HEK293T (cell line): ENCODE measurements at regions not wholly inside any gene's neighbourhood (a gene's known extent, or its start where the extent isn't known, plus 50 kb on each side); places are given as distances from the start of the nearest gene placed in this dataset.
A peak's percentile ranks its signal among the peaks of the same experiment; 100 is the strongest.

Experiments used
- CTCF ChIA-PET: fragments of 350-600 bp; formaldehyde crosslinking; extraction: SDS; loops from one replicate; lab custom pipeline; 2021; ENCODE audit warnings: antibody characterized with exemption, inconsistent platforms; lab: Yijun Ruan, JAX
- POLR2A ChIA-PET: fragments of 350-600 bp; formaldehyde crosslinking; extraction: SDS; loops from one replicate; lab custom pipeline; 2020; ENCODE audit warnings: antibody characterized with exemption, inconsistent platforms; lab: Yijun Ruan, JAX
- DNase-seq: peaks from one replicate; pipeline ENCODE4 v3.0.0; 2012; ENCODE audit warnings: mixed read lengths; ENCODE audit errors: extremely low spot score
- ARNT ChIP-seq: fragments of 450-650 bp; IDR thresholded peaks from 2 replicates; pipeline ENCODE4 v1.6.1; 2017; ENCODE audit warnings: mild to moderate bottlenecking
- BHLHE40 ChIP-seq: fragments of 450-650 bp; IDR thresholded peaks from 2 replicates; pipeline ENCODE4 v1.6.1; 2016; ENCODE audit warnings: mild to moderate bottlenecking, moderate library complexity, borderline replicate concordance
- CTBP1 ChIP-seq: fragments of 450-650 bp; IDR thresholded peaks from 2 replicates; pipeline ENCODE4 v1.6.1; 2016; ENCODE audit warnings: borderline replicate concordance
- ELF4 ChIP-seq: fragments of 450-650 bp; IDR thresholded peaks from 2 replicates; pipeline ENCODE4 v1.6.1; 2017; ENCODE audit warnings: antibody characterized with exemption
- FOXA1 ChIP-seq: fragments of 450-650 bp; IDR thresholded peaks from 2 replicates; pipeline ENCODE4 v1.6.1; 2016; ENCODE audit warnings: mild to moderate bottlenecking
- FOXK2 ChIP-seq: fragments of 450-650 bp; IDR thresholded peaks from 2 replicates; pipeline ENCODE4 v1.6.1; 2016; ENCODE audit warnings: mild to moderate bottlenecking
- FOXM1 ChIP-seq: fragments of 450-650 bp; IDR thresholded peaks from 2 replicates; pipeline ENCODE4 v1.6.1; 2017; ENCODE audit warnings: mild to moderate bottlenecking, borderline replicate concordance
- HDGF ChIP-seq: fragments of 450-650 bp; IDR thresholded peaks from 2 replicates; pipeline ENCODE4 v1.6.1; 2017; ENCODE audit warnings: antibody characterized with exemption, borderline replicate concordance
- L3MBTL2 ChIP-seq: fragments of 450-650 bp; conservative IDR thresholded peaks from 2 replicates; pipeline ENCODE4 v1.6.1; 2016; ENCODE audit warnings: mild to moderate bottlenecking
- LEF1 ChIP-seq: fragments of 450-650 bp; IDR thresholded peaks from 2 replicates; pipeline ENCODE4 v1.6.1; 2017; ENCODE audit warnings: mild to moderate bottlenecking, borderline replicate concordance
- NFRKB ChIP-seq: fragments of 450-650 bp; IDR thresholded peaks from 2 replicates; pipeline ENCODE4 v1.6.1; 2016; ENCODE audit warnings: mild to moderate bottlenecking, moderate library complexity
- PKNOX1 ChIP-seq: fragments of 450-650 bp; IDR thresholded peaks from 2 replicates; pipeline ENCODE4 v1.6.1; 2016
- SP1 ChIP-seq: fragments of 450-650 bp; IDR thresholded peaks from 2 replicates; pipeline ENCODE4 v1.6.1; 2017
- SUZ12 ChIP-seq: fragments of 450-650 bp; IDR thresholded peaks from 2 replicates; pipeline ENCODE4 v1.6.1; 2016; ENCODE audit warnings: mild to moderate bottlenecking
- TARDBP ChIP-seq: fragments of 450-650 bp; IDR thresholded peaks from 2 replicates; pipeline ENCODE4 v1.6.1; 2016
- ZNF384 ChIP-seq: fragments of 450-650 bp; IDR thresholded peaks from 2 replicates; pipeline ENCODE4 v1.6.1; 2016

GRCh38 chr9:108671176-108671575 lies 184.6 kb downstream of the ACTL7B start:
- DNase-seq = peak; percentile 42
- no peak for TF ChIP-seq ELF4
- TF ChIP-seq PKNOX1 = no peak
- TF ChIP-seq BHLHE40 = no peak
- TF ChIP-seq CTBP1 = no peak
- no peak for TF ChIP-seq NFRKB
- TF ChIP-seq SP1 = no peak
- TF ChIP-seq HDGF = no peak
- TF ChIP-seq FOXK2 = no peak
- POLR2A ChIA-PET = no interaction called here
- CTCF ChIA-PET = no interaction called here

DNA sequence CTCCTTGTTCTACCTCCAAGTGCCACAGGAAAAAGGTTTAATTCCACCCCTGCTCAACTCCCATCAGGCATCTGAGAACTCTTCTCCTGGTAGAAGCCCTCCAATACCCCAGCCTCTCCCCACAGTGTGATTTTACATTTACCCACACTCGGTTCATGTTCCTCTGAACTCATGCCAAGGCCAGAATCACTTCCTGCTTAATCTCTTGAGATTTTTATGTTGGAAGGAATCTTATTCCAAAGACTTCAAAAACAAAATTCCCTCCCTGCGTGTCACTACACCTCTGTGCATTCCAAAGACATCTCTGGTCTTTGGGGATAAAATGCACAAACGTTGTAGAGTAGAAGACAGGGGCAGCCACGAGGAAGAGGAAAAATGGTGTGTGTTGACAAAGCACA lies 186.8 kb downstream of the ACTL7B start:
- no peak for DNase-seq
- CTCF ChIA-PET = no interaction called here
- POLR2A ChIA-PET = no interaction called here
- TF ChIP-seq PKNOX1 (no peak), ZNF384 (no peak), CTBP1 (no peak), FOXM1 (no peak), NFRKB (no peak), FOXA1 (no peak), SP1 (no peak), ARNT (no peak), FOXK2 (no peak), LEF1 (no peak)

GRCh38 chr9:108668191-108668937 lies 187.4 kb downstream of the ACTL7B start:
- DNase-seq = no peak
- ChIA-PET CTCF (no interaction called here), POLR2A (no interaction called here)
- TF ChIP-seq SP1 = no peak
- TF ChIP-seq ARNT = no peak
- TF ChIP-seq FOXA1 = no peak

DNA sequence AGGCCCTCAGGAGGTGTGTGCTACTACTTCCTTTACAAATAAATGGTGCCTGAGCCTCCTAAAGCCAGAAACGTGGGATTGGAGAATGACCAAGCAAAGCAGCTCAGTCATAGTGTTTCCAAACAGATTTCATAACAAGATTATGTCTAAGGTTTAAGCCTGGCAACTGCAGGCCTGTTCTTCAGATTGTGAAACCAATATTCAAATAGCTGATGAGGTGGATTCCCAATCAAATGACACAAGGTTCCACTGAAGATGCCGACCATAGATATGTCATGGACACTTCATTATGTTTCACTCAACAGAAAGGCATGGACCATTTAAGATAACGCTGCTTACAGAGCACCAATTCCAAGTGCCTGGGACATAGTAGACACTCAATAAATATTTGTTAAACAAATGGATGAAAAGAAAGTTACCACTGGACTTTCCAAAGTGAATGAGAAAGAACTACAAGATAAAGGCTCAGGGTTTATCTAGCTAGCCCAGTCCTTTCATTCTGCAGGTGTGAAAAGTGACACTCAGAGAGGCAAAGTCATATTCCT lies 189.5 kb downstream of the ACTL7B start:
- ChIA-PET POLR2A (no interaction called here), CTCF (no interaction called here)
- no peak for DNase-seq
- TF ChIP-seq LEF1 (no peak), SP1 (no peak), CTBP1 (no peak), TARDBP (no peak), HDGF (no peak), ELF4 (no peak), ARNT (no peak), FOXK2 (no peak)

DNA sequence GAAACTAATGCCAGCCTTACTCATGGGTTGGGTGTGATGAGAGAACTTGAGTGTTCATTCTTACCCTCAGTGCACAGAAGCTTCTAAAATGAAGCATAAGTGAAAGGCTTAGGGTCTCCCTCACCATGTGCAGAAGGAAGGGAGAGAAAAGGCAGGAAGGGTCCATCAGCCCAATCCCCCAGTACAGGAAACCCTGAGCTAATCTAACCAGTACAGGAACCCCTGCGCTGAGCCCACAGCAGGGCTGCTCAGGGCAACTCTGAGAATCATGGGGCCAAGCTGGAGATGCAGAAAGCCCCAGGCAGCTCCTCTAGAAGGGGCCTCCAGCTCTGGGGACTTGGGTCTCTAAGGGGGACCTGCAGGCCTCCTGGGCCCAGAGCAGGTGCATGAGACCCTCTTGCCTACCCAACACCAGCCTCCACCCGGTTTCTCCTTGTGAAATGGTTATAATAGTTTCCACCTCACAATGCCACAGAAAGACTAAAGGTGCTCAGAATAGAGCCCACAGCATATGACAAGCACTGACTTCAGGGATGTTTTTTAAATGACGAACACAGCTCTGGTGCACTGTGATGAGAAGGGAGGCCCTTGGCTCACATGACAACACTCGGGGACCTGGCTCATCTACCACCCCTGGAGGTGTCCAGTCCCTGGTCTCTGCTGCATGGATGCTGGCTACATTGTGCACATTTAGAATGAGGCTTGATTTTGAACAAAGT lies 190.1 kb downstream of the ACTL7B start:
- CTCF ChIA-PET = interaction anchor here (0.6 kb wide), 1 partner anchor 826 kb away, joined by 5 read pairs; no protein-coding TSS in a partner anchor
- DNase-seq = no peak
- TF ChIP-seq SP1 (no peak), HDGF (no peak), SUZ12 (no peak), ELF4 (no peak), BHLHE40 (no peak), FOXM1 (no peak), NFRKB (no peak), FOXK2 (no peak), L3MBTL2 (no peak), FOXA1 (no peak), ZNF384 (no peak), LEF1 (no peak), PKNOX1 (no peak), ARNT (no peak)
- POLR2A ChIA-PET = no interaction called here

DNA sequence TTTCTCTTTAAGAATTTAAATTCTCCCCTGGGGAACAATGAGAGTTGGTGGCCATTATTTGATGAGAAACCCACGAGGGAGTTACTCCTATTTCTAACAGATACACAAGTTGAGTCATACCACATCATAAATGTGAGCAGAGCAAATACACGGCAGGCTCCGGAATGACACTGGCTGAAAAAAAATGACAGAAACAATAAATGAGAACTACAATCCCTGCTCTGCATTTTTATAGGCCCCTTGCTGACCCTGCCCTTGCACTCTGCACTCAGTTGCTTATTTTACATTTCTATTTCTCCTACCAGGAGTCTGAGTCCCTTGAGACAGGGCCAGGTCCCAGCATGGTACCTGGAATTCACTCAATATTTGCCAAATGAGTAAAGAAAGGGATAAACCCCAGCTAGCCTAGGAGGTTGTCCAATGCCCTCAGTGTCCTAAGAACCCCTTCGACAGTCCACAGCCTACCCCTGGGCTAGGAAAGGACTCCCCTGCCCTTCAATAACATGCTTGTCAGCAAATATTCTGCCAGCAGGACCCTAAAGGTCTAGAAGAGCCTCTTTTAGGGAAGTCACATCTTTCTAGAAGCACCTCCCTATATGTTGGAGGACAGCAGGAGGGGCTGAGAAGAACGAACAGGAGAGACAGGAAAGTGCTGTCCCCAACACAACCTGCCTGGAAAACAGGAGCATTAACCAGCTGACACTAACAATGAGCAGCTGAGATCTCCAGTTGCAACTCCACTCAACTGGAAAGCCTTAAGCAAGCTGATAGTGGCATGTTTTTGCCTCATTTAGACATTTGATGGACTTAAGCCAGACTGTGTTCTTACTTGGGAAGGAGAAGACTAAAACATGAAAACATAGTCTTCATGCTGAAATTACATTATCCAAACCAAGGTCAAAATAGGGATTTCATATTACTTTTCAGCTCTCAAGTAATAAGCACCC lies 191.2 kb downstream of the ACTL7B start:
- DNase-seq = no peak
- POLR2A ChIA-PET = no interaction called here
- CTCF ChIA-PET = no interaction called here
- TF ChIP-seq PKNOX1 (no peak), FOXK2 (no peak), ARNT (no peak), NFRKB (no peak), FOXM1 (no peak), TARDBP (no peak), ZNF384 (no peak), LEF1 (no peak), ELF4 (no peak), SP1 (no peak), SUZ12 (no peak)
